ENCODE measurements at regions not wholly inside any gene's neighbourhood (a gene's known extent, or its start where the extent isn't known, plus 50 kb on each side); places are given as distances from the start of the nearest gene placed in this dataset.

DNA sequence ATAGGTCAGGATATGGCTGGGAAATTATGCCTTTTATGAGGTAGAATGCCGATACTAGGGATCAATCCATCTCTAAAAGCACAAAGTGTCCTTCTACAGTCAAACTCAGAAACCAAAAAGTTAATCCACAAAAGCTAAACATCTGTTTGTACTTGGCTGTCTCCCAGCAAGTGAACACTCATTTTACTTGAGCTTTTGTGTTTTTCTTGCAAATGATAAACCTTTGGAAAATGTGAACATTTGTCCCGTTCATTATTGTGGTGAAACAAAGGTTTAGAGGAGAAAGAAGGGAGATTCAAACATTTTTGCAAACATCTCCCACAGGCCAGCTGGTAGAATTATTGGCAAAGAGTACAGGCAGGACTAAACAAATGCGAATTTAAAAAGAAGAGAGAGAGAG, 300.6 kb upstream of the SPANXN1 start (continued):
- no peak for TF ChIP-seq CHD7 (IDR thresholded peaks at IDR 0.05; ENCODE audit: insufficient replicate concordance, low read length)
- no peak for TF ChIP-seq ZNF274 (IDR thresholded peaks at IDR 0.05; ENCODE audit: borderline replicate concordance, extremely low read depth, low read length)
- no peak for TF ChIP-seq TBP (IDR thresholded peaks at IDR 0.05; ENCODE audit: low read depth, low read length)
- TF ChIP-seq ASH2L (IDR thresholded peaks at IDR 0.05; ENCODE audit: low read length): no peak
- no peak for TF ChIP-seq CBX5 (IDR thresholded peaks at IDR 0.05; ENCODE audit: low read depth, low read length)
- TF ChIP-seq CHD1 (IDR thresholded peaks at IDR 0.05; ENCODE audit: low read depth, low read length): no peak
- TF ChIP-seq CTBP2 (IDR thresholded peaks at IDR 0.05; ENCODE audit: borderline replicate concordance, insufficient read depth, insufficient read length, low read length): no peak
- no peak for TF ChIP-seq MAFK (IDR thresholded peaks at IDR 0.05; ENCODE audit: low read depth, low read length)
- TF ChIP-seq USF2 (IDR thresholded peaks at IDR 0.05; ENCODE audit: low read length): no peak
- TF ChIP-seq KDM4A (IDR thresholded peaks at IDR 0.05; ENCODE audit: low read depth, low read length, severe bottlenecking): no peak

Measured in H1 (cell line).